Right atrium auricular region (tissue), 2 donors: ENCODE measurements at regions not wholly inside any gene's neighbourhood (a gene's known extent, or its start where the extent isn't known, plus 50 kb on each side); places are given as distances from the start of the nearest gene placed in this dataset.
"Not testable (repeated sequence)": the region's sequence is repeated elsewhere in the genome, so short reads cannot be mapped to it uniquely, and the experiment has no call there.

Experiments used
- DNase-seq: peaks from one replicate; pipeline ENCODE4 v3.0.0-alpha.2; 2019; ENCODE audit warnings: low spot score
- H3K27ac ChIP-seq, 2 donors: fragments of 200-600 bp; sonication (generic); 1 replicate in 1 of 2; 2 replicates in 1 of 2; pipeline ENCODE4 v1.5.1; 2016 to 2019
- H3K27me3 ChIP-seq, 2 donors: fragments of 200-600 bp; sonication (generic); one replicate each; pipeline versions ENCODE4 v1.5.1 to v1.6.0; 2017 to 2019
- H3K36me3 ChIP-seq: fragments of 200-600 bp; sonication (generic); one replicate; pipeline ENCODE4 v1.5.1; 2016
- H3K4me1 ChIP-seq, 2 donors: fragments of 200-600 bp; sonication (generic); one replicate each; pipeline versions ENCODE4 v1.5.1 to v1.6.0; 2017 to 2019
- H3K4me3 ChIP-seq, 2 donors: fragments of 200-600 bp; sonication (generic); 1 replicate in 1 of 2; 2 replicates in 1 of 2; pipeline ENCODE4 v1.5.1; 2017 to 2019; ENCODE audit warnings: mild to moderate bottlenecking in 1 of 2, moderate library complexity in 1 of 2
- H3K9me3 ChIP-seq, 2 donors: fragments of 200-600 bp; sonication (generic); one replicate each; pipeline ENCODE4 v1.5.1; 2019
- CTCF ChIP-seq, 2 donors: fragments of 200-600 bp; sonication (generic); IDR thresholded peaks; one replicate each; pipeline ENCODE4 v1.5.1; 2019; ENCODE audit warnings: antibody characterized with exemption in 2 of 2

GRCh38 chr14:106372870-106373652 is 846.7 kb downstream of the TMEM121 start:
- no peaks in the 10 kb centered on the region for H3K36me3 ChIP-seq
- no peaks in the 10 kb centered on the region for H3K27me3 ChIP-seq
- peak in 1 of 2 donors; percentile 42 for TF ChIP-seq CTCF (IDR thresholded peaks at IDR 0.05)
- no peaks in the 10 kb centered on the region for H3K9me3 ChIP-seq
- no peak overlapping the region for H3K4me3 ChIP-seq
- no peak overlapping the region for H3K27ac ChIP-seq
- no peak for DNase-seq
- H3K4me1 ChIP-seq, result no peaks in the 10 kb centered on the region

DNA sequence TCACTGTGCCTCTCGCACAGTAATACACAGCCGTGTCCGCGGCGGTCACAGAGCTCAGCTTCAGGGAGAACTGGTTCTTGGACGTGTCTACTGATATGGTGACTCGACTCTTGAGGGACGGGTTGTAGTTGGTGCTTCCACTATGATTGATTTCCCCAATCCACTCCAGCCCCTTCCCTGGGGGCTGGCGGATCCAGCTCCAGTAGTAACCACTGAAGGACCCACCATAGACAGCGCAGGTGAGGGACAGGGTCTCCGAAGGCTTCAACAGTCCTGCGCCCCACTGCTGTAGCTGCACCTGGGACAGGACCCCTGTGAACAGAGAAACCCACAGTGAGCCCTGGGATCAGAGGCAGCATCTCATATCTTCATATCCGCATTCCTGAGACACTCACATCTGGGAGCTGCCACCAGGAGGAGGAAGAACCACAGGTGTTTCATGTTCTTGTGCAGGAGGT is 847.3 kb downstream of the TMEM121 start:
- not testable (repeated sequence) for H3K36me3 ChIP-seq, H3K27ac ChIP-seq, DNase-seq, H3K4me1 ChIP-seq, H3K9me3 ChIP-seq, H3K27me3 ChIP-seq, H3K4me3 ChIP-seq

DNA sequence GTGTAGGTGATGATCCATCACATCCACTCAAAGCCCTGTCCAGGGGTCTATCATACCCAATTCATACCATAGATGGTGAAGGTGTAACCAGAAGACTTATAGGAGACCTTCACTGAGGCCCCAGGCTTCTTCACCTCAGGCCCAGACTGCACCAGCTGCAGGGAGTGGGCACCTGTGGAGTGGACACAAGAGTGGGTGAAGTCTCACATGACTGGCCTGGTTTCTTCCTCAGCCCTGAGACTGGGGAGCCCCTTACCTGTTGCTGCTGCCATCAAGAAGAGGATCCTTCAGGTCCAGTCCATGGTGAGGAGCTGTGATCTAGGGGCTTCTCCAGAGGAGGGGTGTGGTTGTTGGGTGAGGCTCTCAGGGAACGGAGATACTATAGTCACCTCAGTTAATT is 851.0 kb downstream of the TMEM121 start:
- Histone ChIP-seq H3K27me3 (no peaks in the 10 kb centered on the region), H3K4me1 (no peaks in the 10 kb centered on the region), H3K27ac (no peak overlapping the region), H3K36me3 (no peaks in the 10 kb centered on the region), H3K9me3 (no peaks in the 10 kb centered on the region), H3K4me3 (no peak overlapping the region)
- TF ChIP-seq CTCF (IDR thresholded peaks at IDR 0.05), result no peak
- no peak for DNase-seq

DNA sequence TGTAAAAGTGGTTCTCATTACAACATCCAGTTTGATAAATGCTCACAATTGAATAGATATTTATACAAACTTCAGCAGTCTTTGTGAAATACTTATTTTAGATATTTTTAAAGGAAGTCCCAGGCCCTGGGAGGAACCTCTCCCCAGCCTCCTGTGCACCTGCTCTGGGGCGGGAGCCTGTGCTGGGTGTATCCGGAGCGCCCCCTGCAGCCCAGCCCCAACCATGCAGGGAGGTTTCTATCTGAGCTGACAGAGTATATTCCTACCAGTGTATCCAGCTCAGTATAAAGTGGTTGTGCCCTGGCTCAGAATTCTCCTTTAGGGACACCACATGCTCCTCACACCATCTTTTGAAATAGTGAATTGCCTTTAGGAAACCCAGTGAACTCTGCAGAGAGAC is 851.8 kb downstream of the TMEM121 start:
- no peaks in the 10 kb centered on the region for H3K4me1 ChIP-seq
- no peak for DNase-seq
- no peak for TF ChIP-seq CTCF (IDR thresholded peaks at IDR 0.05)
- no peak overlapping the region for H3K4me3 ChIP-seq
- no peaks in the 10 kb centered on the region for H3K9me3 ChIP-seq
- no peaks in the 10 kb centered on the region for H3K36me3 ChIP-seq
- no peak overlapping the region for H3K27ac ChIP-seq
- no peaks in the 10 kb centered on the region for H3K27me3 ChIP-seq

- DNase-seq, result no peak
- Histone ChIP-seq H3K36me3 (no peaks in the 10 kb centered on the region), H3K9me3 (no peaks in the 10 kb centered on the region), H3K4me1 (no peaks in the 10 kb centered on the region), H3K27me3 (no peaks in the 10 kb centered on the region), H3K4me3 (no peak overlapping the region), H3K27ac (no peak overlapping the region)
- no peak for TF ChIP-seq CTCF (IDR thresholded peaks at IDR 0.05)
Measured at GRCh38 chr14:106380740-106381139, 854.4 kb downstream of the TMEM121 start.

GRCh38 chr14:106389186-106389585 is 862.8 kb downstream of the TMEM121 start:
- not testable (repeated sequence) for H3K4me3 ChIP-seq, H3K9me3 ChIP-seq, H3K4me1 ChIP-seq, DNase-seq, H3K27ac ChIP-seq, H3K27me3 ChIP-seq, H3K36me3 ChIP-seq

- TF ChIP-seq CTCF (IDR thresholded peaks at IDR 0.05), result no peak
- Histone ChIP-seq H3K27me3 (no peaks in the 10 kb centered on the region), H3K4me1 (no peaks in the 10 kb centered on the region), H3K27ac (no peak overlapping the region), H3K4me3 (no peak overlapping the region), H3K9me3 (no peaks in the 10 kb centered on the region), H3K36me3 (no peaks in the 10 kb centered on the region)
- DNase-seq, result no peak
Measured at GRCh38 chr14:106390401-106390800, 864.0 kb downstream of the TMEM121 start.
